GM18867 (cell line): ENCODE measurements at regions not wholly inside any gene's neighbourhood (a gene's known extent, or its start where the extent isn't known, plus 50 kb on each side); places are given as distances from the start of the nearest gene placed in this dataset.

Experiments
- ATAC-seq: cut with Tn5 transposase; IDR thresholded peaks from one replicate; pipeline ENCODE4 v1.9.1; 2021; ENCODE audit warnings: mild to moderate bottlenecking, moderate library complexity; ENCODE audit not compliant: unreplicated experiment

DNA sequence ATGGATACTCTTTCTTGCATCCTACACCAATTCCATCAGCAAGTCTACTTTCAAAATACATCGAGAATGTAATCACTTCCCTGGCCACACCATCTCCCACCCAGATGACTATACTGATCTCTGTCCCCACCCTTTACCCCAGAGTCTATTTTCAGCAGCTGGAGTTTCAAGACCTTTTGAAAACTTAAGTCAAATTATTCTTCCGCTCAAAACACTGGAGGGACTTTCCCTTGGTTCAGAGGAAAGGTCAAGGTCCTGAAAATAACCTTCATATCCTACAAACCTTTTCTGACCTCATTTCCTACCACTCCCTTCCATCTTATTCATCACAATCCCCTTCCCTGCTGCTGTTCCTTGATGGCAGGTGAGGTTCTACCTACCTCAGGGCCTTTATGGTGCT, 58.8 kb upstream of the LYPD6 start:
- ATAC-seq = peak; percentile 78

DNA sequence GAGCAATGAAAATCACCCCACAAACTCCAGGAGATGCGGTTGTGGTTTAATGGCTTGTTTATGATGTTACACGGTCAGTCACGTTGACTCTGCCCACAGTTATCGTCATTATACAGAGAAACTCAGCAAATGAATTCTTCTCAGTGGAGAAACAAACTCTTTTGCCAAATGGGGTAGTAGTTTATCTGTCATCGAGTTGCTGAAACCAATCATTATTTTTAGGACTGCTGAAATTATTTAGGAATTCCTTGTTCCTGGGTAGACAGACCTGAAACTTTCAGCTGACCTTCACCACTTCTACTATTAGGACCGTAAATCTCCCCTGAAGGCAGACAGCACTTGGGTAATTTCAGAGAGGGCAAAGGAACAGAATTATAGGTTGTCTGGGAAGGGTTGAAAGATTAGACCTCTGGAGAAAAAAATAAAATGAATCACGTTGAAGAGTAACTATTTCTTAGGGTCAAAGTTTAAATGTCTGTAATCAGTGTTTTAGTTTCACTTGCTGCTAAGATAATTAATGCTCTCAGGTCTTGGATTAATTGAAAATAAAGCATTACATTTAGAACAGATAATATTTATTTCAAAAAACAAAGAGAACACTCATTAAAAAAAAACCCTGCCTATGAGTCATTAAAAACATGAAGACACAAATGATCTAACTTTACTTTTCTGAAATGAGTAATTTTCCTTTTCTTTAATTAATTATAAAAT, 52.1 kb upstream of the LYPD6 start:
- ATAC-seq = no peak

- ATAC-seq = no peak
Measured at GRCh38 chr2:149278872-149279264, 51.5 kb upstream of the LYPD6 start.
